ENCODE measurements at regions not wholly inside any gene's neighbourhood (a gene's known extent, or its start where the extent isn't known, plus 50 kb on each side); places are given as distances from the start of the nearest gene placed in this dataset.

- TF ChIP-seq CTCF (IDR thresholded peaks at IDR 0.05) (no peak), POLR2A (IDR thresholded peaks at IDR 0.05) (no peak)
These were observed 202.6 kb upstream of the FOXK1 start for GRCh38 chr7:4479367-4480039.

All from breast epithelium (tissue), 3 donors.